ENCODE measurements at regions not wholly inside any gene's neighbourhood (a gene's known extent, or its start where the extent isn't known, plus 50 kb on each side); places are given as distances from the start of the nearest gene placed in this dataset.

GRCh38 chr10:36211856-36212255, 569.8 kb upstream of the FZD8 start:
- Histone ChIP-seq H3K4me3 (ENCODE audit: low read depth, low read length) (no peak overlapping the region), H3K9me3 (ENCODE audit: control insufficient read depth, insufficient read depth, low read length) (no peaks in the 10 kb centered on the region), H3K27me3 (ENCODE audit: control insufficient read depth, insufficient read depth, low read length) (no peaks in the 10 kb centered on the region), H3K27ac (ENCODE audit: low read depth, low read length) (no peak overlapping the region)
- ChIA-PET POLR2A (no interaction called here), CTCF (no interaction called here)
- no peak for TF ChIP-seq CTCF (IDR thresholded peaks at IDR 0.05; ENCODE audit: low read depth, low read length)
- no peak for DNase-seq (ENCODE audit: low read depth, low spot score)

- Histone ChIP-seq H3K27me3 (ENCODE audit: control insufficient read depth, insufficient read depth, low read length) (no peaks in the 10 kb centered on the region), H3K27ac (ENCODE audit: low read depth, low read length) (no peak overlapping the region), H3K4me3 (ENCODE audit: low read depth, low read length) (no peak overlapping the region), H3K9me3 (ENCODE audit: control insufficient read depth, insufficient read depth, low read length) (no peaks in the 10 kb centered on the region)
- no peak for TF ChIP-seq CTCF (IDR thresholded peaks at IDR 0.05; ENCODE audit: low read depth, low read length)
- DNase-seq (ENCODE audit: low read depth, low spot score): no peak
- ChIA-PET CTCF (no interaction called here), POLR2A (no interaction called here)
Observed at GRCh38 chr10:36209480-36209879, 567.4 kb upstream of the FZD8 start.

GRCh38 chr10:36202881-36203280, 560.8 kb upstream of the FZD8 start:
- no peaks in the 10 kb centered on the region for H3K27me3 ChIP-seq (ENCODE audit: control insufficient read depth, insufficient read depth, low read length)
- H3K4me3 ChIP-seq (ENCODE audit: low read depth, low read length): no peak overlapping the region
- H3K27ac ChIP-seq (ENCODE audit: low read depth, low read length): no peak overlapping the region
- H3K9me3 ChIP-seq (ENCODE audit: control insufficient read depth, insufficient read depth, low read length): no peaks in the 10 kb centered on the region
- ChIA-PET CTCF (interaction anchor here (1.0 kb wide), 1 partner anchor 568 kb away, joined by 3 read pairs; no protein-coding TSS in a partner anchor), POLR2A (no interaction called here)
- TF ChIP-seq CTCF (IDR thresholded peaks at IDR 0.05; ENCODE audit: low read depth, low read length): no peak
- no peak for DNase-seq (ENCODE audit: low read depth, low spot score)

- H3K27me3 ChIP-seq (ENCODE audit: control insufficient read depth, insufficient read depth, low read length): no peaks in the 10 kb centered on the region
- POLR2A ChIA-PET: no interaction called here
Observed at GRCh38 chr10:36200577-36200976, 558.5 kb upstream of the FZD8 start.

GRCh38 chr10:36198322-36198721, 556.2 kb upstream of the FZD8 start:
- ChIA-PET CTCF (no interaction called here), POLR2A (no interaction called here)
- no peak overlapping the region for H3K27ac ChIP-seq (ENCODE audit: low read depth, low read length)
- no peaks in the 10 kb centered on the region for H3K9me3 ChIP-seq (ENCODE audit: control insufficient read depth, insufficient read depth, low read length)
- no peak overlapping the region for H3K4me3 ChIP-seq (ENCODE audit: low read depth, low read length)
- no peaks in the 10 kb centered on the region for H3K27me3 ChIP-seq (ENCODE audit: control insufficient read depth, insufficient read depth, low read length)
- DNase-seq (ENCODE audit: low read depth, low spot score): no peak
- no peak for TF ChIP-seq CTCF (IDR thresholded peaks at IDR 0.05; ENCODE audit: low read depth, low read length)

More at GRCh38 chr10:36200577-36200976, 558.5 kb upstream of the FZD8 start:
- CTCF ChIA-PET: no interaction called here
- Histone ChIP-seq H3K4me3 (ENCODE audit: low read depth, low read length) (no peak overlapping the region), H3K9me3 (ENCODE audit: control insufficient read depth, insufficient read depth, low read length) (no peaks in the 10 kb centered on the region), H3K27ac (ENCODE audit: low read depth, low read length) (no peak overlapping the region)
- no peak for TF ChIP-seq CTCF (IDR thresholded peaks at IDR 0.05; ENCODE audit: low read depth, low read length)
- DNase-seq (ENCODE audit: low read depth, low spot score): no peak
